ENCODE measurements at regions not wholly inside any gene's neighbourhood (a gene's known extent, or its start where the extent isn't known, plus 50 kb on each side); places are given as distances from the start of the nearest gene placed in this dataset.

GRCh38 chr12:38116968-38117367 lies 199.6 kb upstream of the ALG10B start:
- TF ChIP-seq EZH2 (IDR thresholded peaks at IDR 0.05; ENCODE audit: low read depth) = no peak
- TF ChIP-seq, protein P1, sequence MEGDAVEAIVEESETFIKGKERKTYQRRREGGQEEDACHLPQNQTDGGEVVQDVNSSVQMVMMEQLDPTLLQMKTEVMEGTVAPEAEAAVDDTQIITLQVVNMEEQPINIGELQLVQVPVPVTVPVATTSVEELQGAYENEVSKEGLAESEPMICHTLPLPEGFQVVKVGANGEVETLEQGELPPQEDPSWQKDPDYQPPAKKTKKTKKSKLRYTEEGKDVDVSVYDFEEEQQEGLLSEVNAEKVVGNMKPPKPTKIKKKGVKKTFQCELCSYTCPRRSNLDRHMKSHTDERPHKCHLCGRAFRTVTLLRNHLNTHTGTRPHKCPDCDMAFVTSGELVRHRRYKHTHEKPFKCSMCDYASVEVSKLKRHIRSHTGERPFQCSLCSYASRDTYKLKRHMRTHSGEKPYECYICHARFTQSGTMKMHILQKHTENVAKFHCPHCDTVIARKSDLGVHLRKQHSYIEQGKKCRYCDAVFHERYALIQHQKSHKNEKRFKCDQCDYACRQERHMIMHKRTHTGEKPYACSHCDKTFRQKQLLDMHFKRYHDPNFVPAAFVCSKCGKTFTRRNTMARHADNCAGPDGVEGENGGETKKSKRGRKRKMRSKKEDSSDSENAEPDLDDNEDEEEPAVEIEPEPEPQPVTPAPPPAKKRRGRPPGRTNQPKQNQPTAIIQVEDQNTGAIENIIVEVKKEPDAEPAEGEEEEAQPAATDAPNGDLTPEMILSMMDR (conservative IDR thresholded peaks at IDR 0.05) = no peak

Data from PC-9 (cell line).